Thyroid gland (tissue), 4 donors: ENCODE measurements at regions not wholly inside any gene's neighbourhood (a gene's known extent, or its start where the extent isn't known, plus 50 kb on each side); places are given as distances from the start of the nearest gene placed in this dataset.

Experiments used
- DNase-seq, 2 donors: peaks; one replicate each; pipeline ENCODE4 v3.0.0-alpha.2; 2019
- H3K27ac ChIP-seq, 3 donors: fragments of 200-600 bp; sonication (generic); 1 replicate in 2 of 3; 2 replicates in 1 of 3; pipeline ENCODE4 v1.5.1; 2016 to 2019; ENCODE audit warnings: mild to moderate bottlenecking in 1 of 3, moderate library complexity in 1 of 3
- H3K27me3 ChIP-seq: fragments of 200-600 bp; sonication (generic); one replicate; pipeline ENCODE4 v1.5.1; 2019
- H3K36me3 ChIP-seq, 2 donors: fragments of 200-600 bp; sonication (generic); one replicate each; pipeline ENCODE4 v1.5.1; 2016 to 2019
- H3K4me1 ChIP-seq, 2 donors: fragments of 200-600 bp; sonication (generic); one replicate each; pipeline ENCODE4 v1.5.1; 2017 to 2019
- H3K4me3 ChIP-seq, 3 donors: fragments of 200-600 bp; sonication (generic); replicated peaks in 1 of 3; 1 replicate in 2 of 3; 2 replicates in 1 of 3; pipeline ENCODE4 v1.5.1; 2016; ENCODE audit warnings: mild to moderate bottlenecking in 1 of 3
- H3K9me3 ChIP-seq: fragments of 200-600 bp; sonication (generic); one replicate; pipeline ENCODE4 v1.5.1; 2017
- CTCF ChIP-seq, 6 experiments: fragments of 200-600 bp in 3 of 6; fragments of 450-650 bp in 3 of 6; sonication (generic) in 3 of 6; IDR thresholded peaks; one replicate each; pipeline ENCODE4 v1.5.1; 2016 to 2019; ENCODE audit warnings: antibody characterized with exemption in 6 of 6, mild to moderate bottlenecking in 2 of 6, inconsistent platforms in 1 of 6, moderate library complexity in 1 of 6
- POLR2A ChIP-seq, 2 donors: fragments of 450-650 bp; IDR thresholded peaks; one replicate each; pipeline ENCODE4 v1.6.1; 2017; ENCODE audit warnings: antibody characterized with exemption in 2 of 2, mild to moderate bottlenecking in 2 of 2, moderate library complexity in 1 of 2
- WGBS, 2 donors: methylation state at CpG; one replicate each; pipeline ENCODE4 v1.1.5; 2017; 5-methylcytosine and 5-hydroxymethylcytosine counted together
- intact Hi-C: fragments of 100-400 bp; cut with DNase I; formaldehyde crosslinking; loops from one replicate; pipeline ENCODE4 v1.15.1; 2023

DNA sequence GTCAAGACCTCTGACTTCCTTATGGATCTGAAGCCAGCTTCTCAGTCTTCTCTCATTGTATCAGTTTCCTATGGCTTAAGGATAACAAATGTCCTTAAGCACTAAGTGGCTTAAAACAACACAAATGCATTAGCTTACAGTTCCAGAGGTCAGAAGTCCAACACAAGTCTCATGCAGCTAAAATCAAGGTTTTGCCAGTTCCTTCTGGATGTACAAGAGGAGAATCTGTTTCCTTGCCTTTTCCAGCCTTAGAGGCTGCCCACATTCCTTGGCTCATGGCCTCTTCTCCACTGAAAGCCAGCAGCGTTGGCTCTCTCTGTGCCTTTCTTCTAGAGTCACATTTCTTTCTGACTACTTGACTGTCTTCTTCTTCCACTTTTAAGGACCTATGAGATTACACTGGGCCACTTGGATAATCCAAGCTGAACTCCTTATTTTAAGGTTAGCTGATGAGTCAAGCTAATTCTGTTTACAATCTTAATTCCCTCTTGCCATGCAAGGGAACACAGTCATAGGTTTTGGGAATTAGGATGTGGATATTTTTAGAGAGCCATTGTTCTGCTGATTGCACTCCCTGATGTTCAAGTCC, 179.0 kb downstream of the BCAS1 start:
- TF ChIP-seq CTCF (IDR thresholded peaks at IDR 0.05) = no peak
- no peak for TF ChIP-seq POLR2A (IDR thresholded peaks at IDR 0.05)

GRCh38 chr20:53890443-53891305, 179.7 kb downstream of the BCAS1 start:
- no peak for DNase-seq
- Histone ChIP-seq H3K9me3 (no peaks in the 10 kb centered on the region), H3K27ac (no peak overlapping the region), H3K27me3 (no peaks in the 10 kb centered on the region), H3K4me3 (no peak overlapping the region), H3K36me3 (no peaks in the 10 kb centered on the region), H3K4me1 (no peaks in the 10 kb centered on the region)
- intact Hi-C loops = no loop called here
- WGBS, 2 donors = 86 to 92% methylated on average over 6 of the region's 6 CpGs
- no peak for TF ChIP-seq POLR2A (IDR thresholded peaks at IDR 0.05)
- no peak for TF ChIP-seq CTCF (IDR thresholded peaks at IDR 0.05)

More for the DNA sequence above, 179.0 kb downstream of the BCAS1 start:
- H3K9me3 ChIP-seq = no peaks in the 10 kb centered on the region
- H3K36me3 ChIP-seq = no peaks in the 10 kb centered on the region
- no peaks in the 10 kb centered on the region for H3K4me1 ChIP-seq
- H3K27ac ChIP-seq = no peak overlapping the region
- H3K27me3 ChIP-seq = no peaks in the 10 kb centered on the region
- WGBS, 2 donors = 66 to 69% methylated on average over 1 of the region's 1 CpG
- DNase-seq = no peak
- intact Hi-C loops = no loop called here
- no peak overlapping the region for H3K4me3 ChIP-seq

DNA sequence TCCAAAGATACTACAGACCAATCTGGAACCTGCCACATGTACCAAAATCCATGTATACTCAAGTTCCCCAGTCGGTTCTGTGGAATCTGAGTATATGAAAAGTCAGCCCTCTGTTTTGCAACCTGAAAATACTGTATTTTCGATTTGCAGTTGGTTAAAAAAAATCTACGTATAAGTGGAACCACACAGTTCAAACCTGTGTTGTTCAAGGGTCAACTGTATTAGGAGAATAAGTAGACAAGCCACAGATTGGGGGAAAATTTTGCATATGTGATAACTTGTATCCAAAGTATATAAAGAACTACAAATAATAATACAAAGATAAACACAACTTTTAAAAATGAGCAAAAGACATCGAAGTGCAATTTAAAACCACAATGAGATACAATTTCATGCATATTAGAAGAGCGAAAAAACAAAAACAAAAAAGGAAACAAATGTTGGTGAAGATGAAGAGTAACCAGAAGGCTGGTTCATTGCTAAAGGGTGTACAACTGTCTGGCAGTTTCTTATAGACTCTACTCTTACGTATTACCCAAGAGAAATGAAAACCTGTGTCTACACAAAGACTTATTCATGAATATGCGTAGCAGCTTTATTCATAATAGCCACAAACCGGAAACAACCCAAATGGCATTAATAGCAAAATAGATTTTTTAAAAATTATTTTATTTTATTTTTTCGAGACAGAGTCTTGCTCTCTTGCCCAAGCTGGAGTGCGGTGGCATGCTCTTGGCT, 180.8 kb downstream of the BCAS1 start:
- Histone ChIP-seq H3K4me1 (no peaks in the 10 kb centered on the region), H3K27ac (no peak overlapping the region), H3K9me3 (no peaks in the 10 kb centered on the region), H3K4me3 (no peak overlapping the region), H3K27me3 (no peaks in the 10 kb centered on the region), H3K36me3 (no peaks in the 10 kb centered on the region)
- intact Hi-C loops = no loop called here
- WGBS, 2 donors = 95% methylated on average over 10 of the region's 10 CpGs
- no peak for TF ChIP-seq POLR2A (IDR thresholded peaks at IDR 0.05)
- no peak for TF ChIP-seq CTCF (IDR thresholded peaks at IDR 0.05)
- no peak for DNase-seq

DNA sequence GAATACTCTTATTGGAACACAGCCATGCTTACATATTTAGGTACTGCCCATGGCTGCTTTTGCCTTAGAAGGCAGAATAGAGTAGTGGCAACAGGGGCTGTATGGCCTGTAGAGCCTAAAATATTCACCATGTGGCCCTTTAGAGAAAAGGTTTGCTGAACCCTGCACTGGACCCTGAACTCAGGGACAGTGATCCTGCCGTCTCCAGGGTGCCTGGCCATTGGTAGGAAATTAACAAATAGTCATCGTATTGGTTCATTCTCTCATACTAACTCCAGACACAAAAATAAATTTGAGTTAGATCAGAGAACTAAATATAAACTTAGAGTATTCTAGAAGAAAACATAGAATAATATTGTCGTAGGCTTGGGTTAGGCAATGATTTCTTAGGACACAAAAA, 181.4 kb downstream of the BCAS1 start:
- Histone ChIP-seq H3K4me1 (no peaks in the 10 kb centered on the region), H3K9me3 (no peaks in the 10 kb centered on the region), H3K36me3 (no peaks in the 10 kb centered on the region), H3K27ac (no peak overlapping the region), H3K27me3 (no peaks in the 10 kb centered on the region), H3K4me3 (no peak overlapping the region)
- no peak for DNase-seq
- intact Hi-C loops = no loop called here
- 88 to 89% methylated on average over 3 of the region's 3 CpGs for WGBS, 2 donors
- no peak for TF ChIP-seq POLR2A (IDR thresholded peaks at IDR 0.05)
- no peak for TF ChIP-seq CTCF (IDR thresholded peaks at IDR 0.05)
